Hepatocyte (in vitro differentiated cells): ENCODE measurements at regions not wholly inside any gene's neighbourhood (a gene's known extent, or its start where the extent isn't known, plus 50 kb on each side); places are given as distances from the start of the nearest gene placed in this dataset.

Experiments used
- EZH2 ChIP-seq: fragments of 200-600 bp; sonication (generic); IDR thresholded peaks from 2 replicates; pipeline ENCODE4 v1.6.1; 2016; ENCODE audit warnings: antibody characterized with exemption, mild to moderate bottlenecking, borderline replicate concordance
- TF ChIP-seq, protein P1 (sequence below): fragments of 200-600 bp; sonication (generic); IDR thresholded peaks from 2 replicates; pipeline ENCODE4 v1.5.1; 2016; ENCODE audit warnings: antibody characterized with exemption, mild to moderate bottlenecking; ENCODE audit not compliant: poor library complexity

DNA sequence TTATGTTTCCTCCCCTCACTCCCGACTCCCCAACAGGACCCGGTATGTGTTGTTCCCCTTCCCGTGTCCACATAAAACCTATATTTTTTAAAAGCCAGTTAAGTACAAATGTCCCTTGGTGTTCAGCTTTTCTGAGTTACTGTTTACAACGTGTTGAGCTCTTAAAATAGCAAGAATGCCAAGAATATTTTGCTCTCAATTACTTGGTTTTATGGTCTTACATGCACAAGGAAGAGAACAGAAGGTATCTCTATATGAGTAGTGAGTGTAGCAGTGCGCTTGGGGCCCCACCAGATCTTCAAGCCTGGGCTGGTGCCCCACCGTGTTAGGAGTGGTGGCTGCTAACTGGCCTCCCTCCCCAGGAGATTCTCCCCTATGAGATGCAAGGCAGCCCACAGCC lies 75.3 kb downstream of the RIN2 start:
- TF ChIP-seq EZH2, result no peak
- TF ChIP-seq, protein P1, sequence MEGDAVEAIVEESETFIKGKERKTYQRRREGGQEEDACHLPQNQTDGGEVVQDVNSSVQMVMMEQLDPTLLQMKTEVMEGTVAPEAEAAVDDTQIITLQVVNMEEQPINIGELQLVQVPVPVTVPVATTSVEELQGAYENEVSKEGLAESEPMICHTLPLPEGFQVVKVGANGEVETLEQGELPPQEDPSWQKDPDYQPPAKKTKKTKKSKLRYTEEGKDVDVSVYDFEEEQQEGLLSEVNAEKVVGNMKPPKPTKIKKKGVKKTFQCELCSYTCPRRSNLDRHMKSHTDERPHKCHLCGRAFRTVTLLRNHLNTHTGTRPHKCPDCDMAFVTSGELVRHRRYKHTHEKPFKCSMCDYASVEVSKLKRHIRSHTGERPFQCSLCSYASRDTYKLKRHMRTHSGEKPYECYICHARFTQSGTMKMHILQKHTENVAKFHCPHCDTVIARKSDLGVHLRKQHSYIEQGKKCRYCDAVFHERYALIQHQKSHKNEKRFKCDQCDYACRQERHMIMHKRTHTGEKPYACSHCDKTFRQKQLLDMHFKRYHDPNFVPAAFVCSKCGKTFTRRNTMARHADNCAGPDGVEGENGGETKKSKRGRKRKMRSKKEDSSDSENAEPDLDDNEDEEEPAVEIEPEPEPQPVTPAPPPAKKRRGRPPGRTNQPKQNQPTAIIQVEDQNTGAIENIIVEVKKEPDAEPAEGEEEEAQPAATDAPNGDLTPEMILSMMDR, result no peak
